IMR-90 (cell line): ENCODE measurements at regions not wholly inside any gene's neighbourhood (a gene's known extent, or its start where the extent isn't known, plus 50 kb on each side); places are given as distances from the start of the nearest gene placed in this dataset.
"Not testable (repeated sequence)": the region's sequence is repeated elsewhere in the genome, so short reads cannot be mapped to it uniquely, and the experiment has no call there.

Experiments used
- ATAC-seq: fragments of 200-7000 bp; cut with Tn5 transposase; 2 replicates; pipeline ENCODE4 v1.9.1; 2020; ENCODE audit warnings: low read depth, mild to moderate bottlenecking, moderate library complexity
- BruUV-seq: library from RNA; stranded (reverse); fragments of 400-500 nt; replicated peaks from 2 replicates; lab custom pipeline; 2021; lab: Mats Ljungman, UMichigan
- CTCF ChIA-PET: fragments of 300-600 bp; formaldehyde crosslinking; extraction: SDS; loops from one replicate; lab custom pipeline; 2021; ENCODE audit warnings: antibody characterized with exemption; lab: Yijun Ruan, JAX
- POLR2A ChIA-PET: fragments of 300-600 bp; sonication (Branson Sonifier 250); formaldehyde crosslinking; loops from one replicate; lab custom pipeline; 2022; ENCODE audit warnings: antibody characterized with exemption; ENCODE audit not compliant: unreplicated experiment; lab: Charles Lee
- DNase-seq: peaks from one replicate; pipeline ENCODE4 v3.0.0; 2013
- H2AFZ ChIP-seq: replicated peaks from 2 replicates; pipeline ENCODE3; 2013; ENCODE audit warnings: low read length, mild to moderate bottlenecking; ENCODE audit not compliant: poor library complexity
- H2AK5ac ChIP-seq: 2 replicates; pipeline ENCODE4 v1.6.1; 2013; ENCODE audit warnings: low read depth, low read length, inconsistent platforms
- H2AK9ac ChIP-seq: replicated peaks from 2 replicates; pipeline ENCODE3; 2013; ENCODE audit warnings: mild to moderate bottlenecking, low read depth, low read length, moderate library complexity; ENCODE audit not compliant: poor library complexity
- H2BK120ac ChIP-seq: 2 replicates; pipeline ENCODE4 v1.6.1; 2013; ENCODE audit warnings: low read depth, low read length, inconsistent platforms
- H2BK15ac ChIP-seq: 3 replicates; pipeline ENCODE4 v1.6.1; 2013; ENCODE audit warnings: low read depth, low read length, inconsistent platforms
- H2BK20ac ChIP-seq: 2 replicates; pipeline ENCODE4 v1.6.1; 2013; ENCODE audit warnings: low read depth, mild to moderate bottlenecking, inconsistent platforms, low read length, moderate library complexity
- H2BK5ac ChIP-seq: 2 replicates; pipeline ENCODE4 v1.6.1; 2013; ENCODE audit warnings: mild to moderate bottlenecking, low read depth, low read length, inconsistent platforms; ENCODE audit not compliant: poor library complexity, severe bottlenecking
- H3K14ac ChIP-seq: replicated peaks from 2 replicates; pipeline ENCODE4 v1.6.1; 2013; ENCODE audit warnings: low read depth, low read length, inconsistent platforms
- H3K18ac ChIP-seq: 2 replicates; pipeline ENCODE4 v1.6.1; 2013; ENCODE audit warnings: low read depth, low read length, control low read depth
- H3K23ac ChIP-seq: 2 replicates; pipeline ENCODE4 v1.6.1; 2013; ENCODE audit warnings: low read depth, low read length, inconsistent platforms
- H3K27ac ChIP-seq: 2 replicates; pipeline ENCODE4 v1.5.1; 2013; ENCODE audit warnings: mild to moderate bottlenecking, control low read depth, low read length; ENCODE audit not compliant: insufficient read depth
- H3K27me3 ChIP-seq: 2 replicates; pipeline ENCODE4 v1.6.1; 2013; ENCODE audit warnings: low read length; ENCODE audit not compliant: control insufficient read depth, insufficient read depth
- H3K36me3 ChIP-seq: 2 replicates; pipeline ENCODE4 v1.6.1; 2013; ENCODE audit warnings: low read length, mixed read lengths; ENCODE audit not compliant: control insufficient read depth, insufficient read depth
- H3K4ac ChIP-seq: 2 replicates; pipeline ENCODE4 v1.6.1; 2013; ENCODE audit warnings: low read depth, low read length, inconsistent platforms
- H3K4me1 ChIP-seq: 2 replicates; pipeline ENCODE4 v1.6.1; 2013; ENCODE audit warnings: low read length, mixed read lengths; ENCODE audit not compliant: control insufficient read depth, insufficient read depth
- H3K4me2 ChIP-seq: 2 replicates; pipeline ENCODE4 v1.6.1; 2013; ENCODE audit warnings: low read depth, mild to moderate bottlenecking, control low read depth, low read length, moderate library complexity
- H3K4me3 ChIP-seq: 2 replicates; pipeline ENCODE4 v1.5.1; 2013; ENCODE audit warnings: low read depth, mild to moderate bottlenecking, control low read depth, low read length, moderate library complexity; ENCODE audit not compliant: insufficient read depth
- H3K56ac ChIP-seq: 2 replicates; pipeline ENCODE4 v1.6.1; 2013; ENCODE audit warnings: low read length, inconsistent platforms; ENCODE audit not compliant: insufficient read depth; ENCODE audit errors: extremely low read depth
- H3K79me1 ChIP-seq, 2 experiments: 2 replicates each; pipeline ENCODE4 v1.6.1; 2013; ENCODE audit warnings: low read length in 2 of 2, inconsistent platforms in 1 of 2, low read depth in 1 of 2
- H3K9ac ChIP-seq: 2 replicates; pipeline ENCODE4 v1.6.1; 2013; ENCODE audit warnings: low read depth, low read length, control low read depth
- H3K9me1 ChIP-seq: 2 replicates; pipeline ENCODE4 v1.6.1; 2013; ENCODE audit warnings: low read length, inconsistent platforms; ENCODE audit not compliant: insufficient read depth
- H3K9me3 ChIP-seq: 2 replicates; pipeline ENCODE4 v1.6.1; 2013; ENCODE audit warnings: low read length; ENCODE audit not compliant: control insufficient read depth, insufficient read depth
- H4K20me1 ChIP-seq: 2 replicates; pipeline ENCODE4 v1.6.1; 2013; ENCODE audit warnings: low read length, inconsistent platforms; ENCODE audit not compliant: insufficient read depth
- H4K5ac ChIP-seq: 2 replicates; pipeline ENCODE4 v1.6.1; 2013; ENCODE audit warnings: mild to moderate bottlenecking, low read depth, low read length, control low read depth
- H4K8ac ChIP-seq, 2 experiments: 2 replicates each; pipeline ENCODE4 v1.6.1; 2013; ENCODE audit warnings: low read depth in 2 of 2, low read length in 2 of 2, control low read depth in 1 of 2, inconsistent platforms in 1 of 2
- H4K91ac ChIP-seq: 2 replicates; pipeline ENCODE4 v1.6.1; 2013; ENCODE audit warnings: low read depth, low read length, inconsistent platforms; ENCODE audit not compliant: insufficient read depth
- WGBS, 2 experiments: methylation state at CpG; one replicate each; pipeline versions ENCODE4 v1.1.5 to v1.1.7; 2013; ENCODE audit warnings: missing lambda C conversion rate in 2 of 2; ENCODE audit not compliant: insufficient read length in 1 of 2; ENCODE audit errors: extremely low coverage in 2 of 2; 5-methylcytosine and 5-hydroxymethylcytosine counted together
- dilution Hi-C: fragments of 300-500 bp; cut with HindIII; formaldehyde crosslinking; loops from one replicate; pipeline ENCODE4 v1.14.3; 2018; ENCODE audit warnings: low sequenced_read_pairs; ENCODE audit not compliant: unreplicated experiment
- in situ Hi-C: fragments of 300-500 bp; cut with MboI; formaldehyde crosslinking; loops from 3 replicates; pipeline ENCODE4 v1.14.3; 2019; ENCODE audit warnings: low sequenced_read_pairs, inconsistent platforms, mixed read lengths
- intact Hi-C: fragments of 100-400 bp; cut with micrococcal nuclease; formaldehyde crosslinking; loops from 2 replicates; pipeline ENCODE4 v1.10.0; 2022

- dilution Hi-C loops, BruUV-seq, in situ Hi-C loops: not testable (repeated sequence)
These were observed 235.1 kb downstream of the CHRM2 start for GRCh38 chr7:137103526-137103925.

More at GRCh38 chr7:137103526-137103925, 235.1 kb downstream of the CHRM2 start:
- H3K9ac ChIP-seq, H3K36me3 ChIP-seq, H3K9me1 ChIP-seq, H4K91ac ChIP-seq, H4K8ac ChIP-seq, H2AFZ ChIP-seq, H3K23ac ChIP-seq, ATAC-seq, POLR2A ChIA-PET, H2BK20ac ChIP-seq, H4K20me1 ChIP-seq, H2BK5ac ChIP-seq, H3K27me3 ChIP-seq, H3K4me2 ChIP-seq, H2AK9ac ChIP-seq, H3K9me3 ChIP-seq, H3K4me1 ChIP-seq, intact Hi-C loops, H3K4me3 ChIP-seq, H2BK15ac ChIP-seq, H4K5ac ChIP-seq, H3K18ac ChIP-seq, H2AK5ac ChIP-seq, H3K56ac ChIP-seq, H3K27ac ChIP-seq, CTCF ChIA-PET, H3K79me1 ChIP-seq, H3K14ac ChIP-seq: not testable (repeated sequence)
- Histone ChIP-seq H3K4ac (peak overlapping the region; percentile 43; the same call in 1 of the 2 replicates), H2BK120ac (peak overlapping the region; percentile 74)
- 60% methylated on average over 2 of the region's 8 CpGs; no CpG with 5 or more reads in 1 of the 2 experiments for WGBS, 2 experiments
- DNase-seq: peak; percentile 31
